IMR-90 (cell line): ENCODE measurements at regions not wholly inside any gene's neighbourhood (a gene's known extent, or its start where the extent isn't known, plus 50 kb on each side); places are given as distances from the start of the nearest gene placed in this dataset.

Experiments
- ATAC-seq: fragments of 200-7000 bp; cut with Tn5 transposase; 2 replicates; pipeline ENCODE4 v1.9.1; 2020; ENCODE audit warnings: low read depth, mild to moderate bottlenecking, moderate library complexity
- BruUV-seq: library from RNA; stranded (reverse); fragments of 400-500 nt; replicated peaks from 2 replicates; lab custom pipeline; 2021; lab: Mats Ljungman, UMichigan
- CTCF ChIA-PET: fragments of 300-600 bp; formaldehyde crosslinking; extraction: SDS; loops from one replicate; lab custom pipeline; 2021; ENCODE audit warnings: antibody characterized with exemption; lab: Yijun Ruan, JAX
- POLR2A ChIA-PET: fragments of 300-600 bp; sonication (Branson Sonifier 250); formaldehyde crosslinking; loops from one replicate; lab custom pipeline; 2022; ENCODE audit warnings: antibody characterized with exemption; ENCODE audit not compliant: unreplicated experiment; lab: Charles Lee
- DNase-seq: peaks from one replicate; pipeline ENCODE4 v3.0.0; 2013
- H2AFZ ChIP-seq: replicated peaks from 2 replicates; pipeline ENCODE3; 2013; ENCODE audit warnings: low read length, mild to moderate bottlenecking; ENCODE audit not compliant: poor library complexity
- H2AK5ac ChIP-seq: 2 replicates; pipeline ENCODE4 v1.6.1; 2013; ENCODE audit warnings: low read depth, low read length, inconsistent platforms
- H2AK9ac ChIP-seq: replicated peaks from 2 replicates; pipeline ENCODE3; 2013; ENCODE audit warnings: mild to moderate bottlenecking, low read depth, low read length, moderate library complexity; ENCODE audit not compliant: poor library complexity
- H2BK120ac ChIP-seq: 2 replicates; pipeline ENCODE4 v1.6.1; 2013; ENCODE audit warnings: low read depth, low read length, inconsistent platforms
- H2BK15ac ChIP-seq: 3 replicates; pipeline ENCODE4 v1.6.1; 2013; ENCODE audit warnings: low read depth, low read length, inconsistent platforms
- H2BK20ac ChIP-seq: 2 replicates; pipeline ENCODE4 v1.6.1; 2013; ENCODE audit warnings: low read depth, mild to moderate bottlenecking, inconsistent platforms, low read length, moderate library complexity
- H2BK5ac ChIP-seq: 2 replicates; pipeline ENCODE4 v1.6.1; 2013; ENCODE audit warnings: mild to moderate bottlenecking, low read depth, low read length, inconsistent platforms; ENCODE audit not compliant: poor library complexity, severe bottlenecking
- H3K14ac ChIP-seq: replicated peaks from 2 replicates; pipeline ENCODE4 v1.6.1; 2013; ENCODE audit warnings: low read depth, low read length, inconsistent platforms
- H3K18ac ChIP-seq: 2 replicates; pipeline ENCODE4 v1.6.1; 2013; ENCODE audit warnings: low read depth, low read length, control low read depth
- H3K23ac ChIP-seq: 2 replicates; pipeline ENCODE4 v1.6.1; 2013; ENCODE audit warnings: low read depth, low read length, inconsistent platforms
- H3K27ac ChIP-seq: 2 replicates; pipeline ENCODE4 v1.5.1; 2013; ENCODE audit warnings: mild to moderate bottlenecking, control low read depth, low read length; ENCODE audit not compliant: insufficient read depth
- H3K27me3 ChIP-seq: 2 replicates; pipeline ENCODE4 v1.6.1; 2013; ENCODE audit warnings: low read length; ENCODE audit not compliant: control insufficient read depth, insufficient read depth
- H3K36me3 ChIP-seq: 2 replicates; pipeline ENCODE4 v1.6.1; 2013; ENCODE audit warnings: low read length, mixed read lengths; ENCODE audit not compliant: control insufficient read depth, insufficient read depth
- H3K4ac ChIP-seq: 2 replicates; pipeline ENCODE4 v1.6.1; 2013; ENCODE audit warnings: low read depth, low read length, inconsistent platforms
- H3K4me1 ChIP-seq: 2 replicates; pipeline ENCODE4 v1.6.1; 2013; ENCODE audit warnings: low read length, mixed read lengths; ENCODE audit not compliant: control insufficient read depth, insufficient read depth
- H3K4me2 ChIP-seq: 2 replicates; pipeline ENCODE4 v1.6.1; 2013; ENCODE audit warnings: low read depth, mild to moderate bottlenecking, control low read depth, low read length, moderate library complexity
- H3K4me3 ChIP-seq: 2 replicates; pipeline ENCODE4 v1.5.1; 2013; ENCODE audit warnings: low read depth, mild to moderate bottlenecking, control low read depth, low read length, moderate library complexity; ENCODE audit not compliant: insufficient read depth
- H3K56ac ChIP-seq: 2 replicates; pipeline ENCODE4 v1.6.1; 2013; ENCODE audit warnings: low read length, inconsistent platforms; ENCODE audit not compliant: insufficient read depth; ENCODE audit errors: extremely low read depth
- H3K79me1 ChIP-seq, 2 experiments: 2 replicates each; pipeline ENCODE4 v1.6.1; 2013; ENCODE audit warnings: low read length in 2 of 2, inconsistent platforms in 1 of 2, low read depth in 1 of 2
- H3K9ac ChIP-seq: 2 replicates; pipeline ENCODE4 v1.6.1; 2013; ENCODE audit warnings: low read depth, low read length, control low read depth
- H3K9me1 ChIP-seq: 2 replicates; pipeline ENCODE4 v1.6.1; 2013; ENCODE audit warnings: low read length, inconsistent platforms; ENCODE audit not compliant: insufficient read depth
- H3K9me3 ChIP-seq: 2 replicates; pipeline ENCODE4 v1.6.1; 2013; ENCODE audit warnings: low read length; ENCODE audit not compliant: control insufficient read depth, insufficient read depth
- H4K20me1 ChIP-seq: 2 replicates; pipeline ENCODE4 v1.6.1; 2013; ENCODE audit warnings: low read length, inconsistent platforms; ENCODE audit not compliant: insufficient read depth
- H4K5ac ChIP-seq: 2 replicates; pipeline ENCODE4 v1.6.1; 2013; ENCODE audit warnings: mild to moderate bottlenecking, low read depth, low read length, control low read depth
- H4K8ac ChIP-seq, 2 experiments: 2 replicates each; pipeline ENCODE4 v1.6.1; 2013; ENCODE audit warnings: low read depth in 2 of 2, low read length in 2 of 2, control low read depth in 1 of 2, inconsistent platforms in 1 of 2
- H4K91ac ChIP-seq: 2 replicates; pipeline ENCODE4 v1.6.1; 2013; ENCODE audit warnings: low read depth, low read length, inconsistent platforms; ENCODE audit not compliant: insufficient read depth
- MAFK ChIP-seq: IDR thresholded peaks from 2 replicates; pipeline ENCODE4 v1.6.1; 2012; ENCODE audit warnings: low read depth, low read length, improper control_type of control experiment
- MXI1 ChIP-seq: IDR thresholded peaks from 2 replicates; pipeline ENCODE4 v1.6.1; 2012; ENCODE audit warnings: low read depth, mild to moderate bottlenecking, low read length, moderate library complexity, borderline replicate concordance
- SMC3 ChIP-seq: fragments of 150-350 bp; IDR thresholded peaks from 2 replicates; pipeline ENCODE4 v1.6.1; 2016; ENCODE audit warnings: low read depth, mild to moderate bottlenecking, antibody characterized with exemption, low read length, moderate library complexity
- WGBS, 2 experiments: methylation state at CpG; one replicate each; pipeline versions ENCODE4 v1.1.5 to v1.1.7; 2013; ENCODE audit warnings: missing lambda C conversion rate in 2 of 2; ENCODE audit not compliant: insufficient read length in 1 of 2; ENCODE audit errors: extremely low coverage in 2 of 2; 5-methylcytosine and 5-hydroxymethylcytosine counted together
- dilution Hi-C: fragments of 300-500 bp; cut with HindIII; formaldehyde crosslinking; loops from one replicate; pipeline ENCODE4 v1.14.3; 2018; ENCODE audit warnings: low sequenced_read_pairs; ENCODE audit not compliant: unreplicated experiment
- in situ Hi-C: fragments of 300-500 bp; cut with MboI; formaldehyde crosslinking; loops from 3 replicates; pipeline ENCODE4 v1.14.3; 2019; ENCODE audit warnings: low sequenced_read_pairs, inconsistent platforms, mixed read lengths
- intact Hi-C: fragments of 100-400 bp; cut with micrococcal nuclease; formaldehyde crosslinking; loops from 2 replicates; pipeline ENCODE4 v1.10.0; 2022
- TF ChIP-seq, protein P1 (sequence below): fragments of 150-350 bp; IDR thresholded peaks from 2 replicates; pipeline ENCODE4 v1.6.1; 2016; ENCODE audit warnings: low read depth, mild to moderate bottlenecking, low read length, moderate library complexity, borderline replicate concordance

DNA sequence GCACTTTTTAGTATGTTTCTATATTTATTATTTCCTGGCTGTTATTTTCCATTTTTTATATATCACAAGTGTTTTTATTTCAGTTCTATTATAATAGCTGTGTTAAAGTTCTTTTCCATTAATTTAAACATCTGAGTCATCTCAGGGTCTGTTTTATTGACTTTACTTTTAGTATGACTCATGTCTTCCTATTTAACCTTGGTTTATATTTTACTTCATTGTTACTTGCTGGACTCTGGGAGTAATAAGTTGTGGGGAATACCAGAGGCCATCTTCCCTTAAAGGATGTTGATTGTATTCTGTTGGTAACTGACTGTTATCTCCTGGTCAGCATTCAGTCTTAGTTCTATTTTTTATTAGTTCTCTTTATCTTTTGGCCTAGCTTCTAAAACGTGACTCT is 1508.2 kb downstream of the CDH11 start:
- H2BK120ac ChIP-seq = no peak overlapping the region
- DNase-seq (peak; percentile 4), ATAC-seq (no peak)
- no peak overlapping the region for H3K4me2 ChIP-seq
- H3K4ac ChIP-seq = no peak overlapping the region
- H3K9me1 ChIP-seq = no peaks in the 10 kb centered on the region
- TF ChIP-seq, protein P1, sequence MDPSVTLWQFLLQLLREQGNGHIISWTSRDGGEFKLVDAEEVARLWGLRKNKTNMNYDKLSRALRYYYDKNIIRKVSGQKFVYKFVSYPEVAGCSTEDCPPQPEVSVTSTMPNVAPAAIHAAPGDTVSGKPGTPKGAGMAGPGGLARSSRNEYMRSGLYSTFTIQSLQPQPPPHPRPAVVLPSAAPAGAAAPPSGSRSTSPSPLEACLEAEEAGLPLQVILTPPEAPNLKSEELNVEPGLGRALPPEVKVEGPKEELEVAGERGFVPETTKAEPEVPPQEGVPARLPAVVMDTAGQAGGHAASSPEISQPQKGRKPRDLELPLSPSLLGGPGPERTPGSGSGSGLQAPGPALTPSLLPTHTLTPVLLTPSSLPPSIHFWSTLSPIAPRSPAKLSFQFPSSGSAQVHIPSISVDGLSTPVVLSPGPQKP = no peak
- TF ChIP-seq SMC3 = no peak
- no peak for TF ChIP-seq MAFK
- TF ChIP-seq MXI1 = no peak
- H3K4me3 ChIP-seq = no peak overlapping the region
- no peak overlapping the region for H3K14ac ChIP-seq
- no peak overlapping the region for H3K18ac ChIP-seq
- intact Hi-C loops (no loop called here), dilution Hi-C loops (no loop called here), in situ Hi-C loops (no loop called here)
- no peaks in the 10 kb centered on the region for H3K79me1 ChIP-seq
- H3K9ac ChIP-seq = no peak overlapping the region
- H2BK5ac ChIP-seq = no peak overlapping the region
- H3K4me1 ChIP-seq = no peaks in the 10 kb centered on the region
- no peak overlapping the region for H4K5ac ChIP-seq
- POLR2A ChIA-PET = no interaction called here
- no peaks in the 10 kb centered on the region for H3K36me3 ChIP-seq
- no peak overlapping the region for H3K27ac ChIP-seq
- H3K23ac ChIP-seq = no peak overlapping the region
- H4K20me1 ChIP-seq = no peaks in the 10 kb centered on the region
- no peak overlapping the region for H2AFZ ChIP-seq
- H3K56ac ChIP-seq = no peak overlapping the region
- no peak overlapping the region for H4K91ac ChIP-seq
- H2BK20ac ChIP-seq = no peak overlapping the region
- no peak overlapping the region for H4K8ac ChIP-seq
- H2AK5ac ChIP-seq = no peak overlapping the region
- CTCF ChIA-PET = no interaction called here
- 0 out of 2 replicates have a peak, but pooled peaks cover 4% of the 10 kb centered on the region for H3K9me3 ChIP-seq
- WGBS, 2 experiments = no CpG with 5 or more reads among the region's 1 CpG
- no peak overlapping the region for H2BK15ac ChIP-seq
- H2AK9ac ChIP-seq = no peak overlapping the region
- no TSS peak for BruUV-seq
- H3K27me3 ChIP-seq = no peaks in the 10 kb centered on the region
